Neural crest cell (in vitro differentiated cells): ENCODE measurements at regions not wholly inside any gene's neighbourhood (a gene's known extent, or its start where the extent isn't known, plus 50 kb on each side); places are given as distances from the start of the nearest gene placed in this dataset. TPM values are rescaled to one million over a fixed set of nuclear protein-coding genes. Genes with fewer than 3 reads are reported as not detected.

ENCODE experiments used
- DNase-seq: peaks from one replicate; pipeline ENCODE4 v3.0.0; 2021; ENCODE audit warnings: low read depth, mixed read lengths, low spot score
- H3K27ac Mint-ChIP-seq: one replicate; pipeline ENCODE4 v1.8.0; 2021; ENCODE audit warnings: mild to moderate bottlenecking, mixed read lengths; ENCODE audit not compliant: unreplicated experiment
- H3K27me3 Mint-ChIP-seq: 2 replicates; pipeline ENCODE4 v1.8.0; 2021; ENCODE audit warnings: low read depth, mild to moderate bottlenecking, mixed read lengths
- H3K36me3 Mint-ChIP-seq: 2 replicates; pipeline ENCODE4 v1.8.0; 2021; ENCODE audit warnings: low read depth, mild to moderate bottlenecking, mixed read lengths
- H3K4me1 Mint-ChIP-seq: 2 replicates; pipeline ENCODE4 v1.8.0; 2021; ENCODE audit warnings: mixed read lengths
- H3K4me3 Mint-ChIP-seq: one replicate; pipeline ENCODE4 v1.8.0; 2021; ENCODE audit warnings: mild to moderate bottlenecking, mixed read lengths
- H3K9me3 Mint-ChIP-seq: 2 replicates; pipeline ENCODE4 v1.8.0; 2021; ENCODE audit warnings: mixed read lengths
- microRNA-seq: library from miRNA; unstranded; fragments of <30 nt; microRNA quantifications from one replicate; pipeline ENCODE4, GENCODE V29; 2020
- TF ChIP-seq, protein P1 (sequence below): fragments of 200-600 bp; sonication (generic); conservative IDR thresholded peaks from 2 replicates; pipeline ENCODE4 v1.5.0; 2021; ENCODE audit warnings: antibody characterized with exemption, mild to moderate bottlenecking

DNA sequence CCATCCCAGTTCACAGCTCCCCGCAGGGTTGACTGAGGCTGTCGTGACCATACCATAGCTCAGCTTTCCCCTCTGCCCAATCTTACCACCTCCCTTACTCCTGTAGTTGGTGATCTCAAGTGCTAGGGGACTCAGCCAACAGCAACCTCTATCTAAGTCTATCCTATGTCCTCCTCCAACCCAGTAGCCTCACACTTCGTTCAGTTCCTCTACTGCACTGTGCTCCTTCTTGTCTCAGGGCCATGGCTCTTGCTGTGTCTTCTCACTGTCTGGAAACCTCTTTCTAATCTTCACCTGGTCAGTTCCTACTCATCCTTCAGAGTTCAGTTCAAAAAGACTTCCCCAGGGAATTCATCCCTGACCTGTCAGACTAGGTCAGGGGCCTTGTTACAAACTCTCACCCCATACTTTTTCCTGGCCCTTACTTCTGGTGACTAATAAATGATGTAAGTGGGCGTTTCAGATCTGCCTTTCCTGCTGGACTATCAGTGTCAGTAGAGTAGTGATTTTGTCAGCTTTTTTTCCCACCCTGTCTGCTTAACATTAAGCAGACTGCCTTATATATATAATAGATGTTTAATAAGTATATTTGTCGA, 53.6 kb upstream of the NR3C1 start:
- Mint-ChIP-seq H3K4me1 (no peaks in the 10 kb centered on the region), H3K9me3 (peaks cover 2% of the 10 kb centered on the region), H3K27ac (no peak overlapping the region), H3K27me3 (no peaks in the 10 kb centered on the region), H3K4me3 (no peak overlapping the region), H3K36me3 (no peaks in the 10 kb centered on the region)
- TF ChIP-seq, protein P1, sequence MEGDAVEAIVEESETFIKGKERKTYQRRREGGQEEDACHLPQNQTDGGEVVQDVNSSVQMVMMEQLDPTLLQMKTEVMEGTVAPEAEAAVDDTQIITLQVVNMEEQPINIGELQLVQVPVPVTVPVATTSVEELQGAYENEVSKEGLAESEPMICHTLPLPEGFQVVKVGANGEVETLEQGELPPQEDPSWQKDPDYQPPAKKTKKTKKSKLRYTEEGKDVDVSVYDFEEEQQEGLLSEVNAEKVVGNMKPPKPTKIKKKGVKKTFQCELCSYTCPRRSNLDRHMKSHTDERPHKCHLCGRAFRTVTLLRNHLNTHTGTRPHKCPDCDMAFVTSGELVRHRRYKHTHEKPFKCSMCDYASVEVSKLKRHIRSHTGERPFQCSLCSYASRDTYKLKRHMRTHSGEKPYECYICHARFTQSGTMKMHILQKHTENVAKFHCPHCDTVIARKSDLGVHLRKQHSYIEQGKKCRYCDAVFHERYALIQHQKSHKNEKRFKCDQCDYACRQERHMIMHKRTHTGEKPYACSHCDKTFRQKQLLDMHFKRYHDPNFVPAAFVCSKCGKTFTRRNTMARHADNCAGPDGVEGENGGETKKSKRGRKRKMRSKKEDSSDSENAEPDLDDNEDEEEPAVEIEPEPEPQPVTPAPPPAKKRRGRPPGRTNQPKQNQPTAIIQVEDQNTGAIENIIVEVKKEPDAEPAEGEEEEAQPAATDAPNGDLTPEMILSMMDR = no peak
- DNase-seq = no peak

DNA sequence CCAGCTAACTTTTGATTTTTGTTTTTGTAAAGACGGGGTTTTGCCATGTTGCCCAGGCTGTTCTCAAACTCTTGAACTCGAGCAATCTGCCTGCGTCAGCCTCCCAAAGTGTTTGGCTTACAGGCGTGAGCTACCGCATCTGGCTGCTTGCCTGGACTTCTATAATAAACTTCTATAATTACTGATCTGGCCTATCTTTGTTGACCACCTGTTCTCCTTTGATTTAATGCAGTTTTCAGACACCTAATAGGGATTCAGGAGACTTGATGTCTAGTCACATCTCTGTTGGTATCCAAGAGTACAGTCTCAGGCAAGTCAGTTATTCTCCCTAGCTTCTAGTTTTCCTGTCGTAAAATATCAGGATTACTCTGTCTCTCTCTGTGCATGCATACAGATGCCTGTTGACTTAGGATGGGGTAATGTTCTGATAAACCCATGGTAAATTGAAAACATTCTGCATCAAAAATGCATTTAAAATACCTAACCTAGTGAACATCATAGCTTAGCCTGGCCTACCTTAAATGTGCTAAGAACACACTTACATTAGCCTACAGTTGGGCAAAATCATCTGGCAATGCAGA, 51.5 kb upstream of the NR3C1 start:
- Mint-ChIP-seq H3K4me3 (no peak overlapping the region), H3K9me3 (peaks cover 2% of the 10 kb centered on the region), H3K4me1 (no peaks in the 10 kb centered on the region), H3K36me3 (no peaks in the 10 kb centered on the region), H3K27me3 (no peaks in the 10 kb centered on the region), H3K27ac (no peak overlapping the region)
- DNase-seq = no peak
- TF ChIP-seq, protein P1 = no peak

DNA sequence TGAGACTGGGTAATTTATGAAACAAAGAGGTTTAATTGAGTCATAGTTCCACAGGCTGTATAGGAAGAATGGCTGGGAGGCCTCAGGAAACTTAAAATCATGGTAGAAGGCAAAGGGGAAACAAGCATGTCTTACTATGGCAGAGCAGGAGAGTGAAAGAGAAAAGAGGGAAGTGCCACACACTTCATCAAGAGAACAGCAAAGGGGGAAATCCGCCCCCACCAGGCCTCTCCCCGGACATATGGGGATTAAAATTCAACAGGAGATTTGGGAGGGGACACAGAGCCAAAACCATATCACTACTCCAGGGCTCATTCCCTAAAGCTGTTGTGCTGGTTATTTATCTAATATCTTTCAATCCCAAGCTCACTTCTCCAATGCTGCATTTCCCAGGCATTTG, 50.2 kb upstream of the NR3C1 start:
- no peak for DNase-seq
- TF ChIP-seq, protein P1 = no peak

More for the DNA sequence above, 50.2 kb upstream of the NR3C1 start:
- Mint-ChIP-seq H3K4me3 (no peak overlapping the region), H3K4me1 (no peaks in the 10 kb centered on the region), H3K9me3 (peaks cover 2% of the 10 kb centered on the region), H3K36me3 (no peaks in the 10 kb centered on the region), H3K27ac (no peak overlapping the region), H3K27me3 (no peaks in the 10 kb centered on the region)

Small RNA genes lying in the stretch of these regions (microRNA-seq; reads per million reads assigned to microRNA genes)
- not detected for gene MIR5197
